ENCODE measurements at regions not wholly inside any gene's neighbourhood (a gene's known extent, or its start where the extent isn't known, plus 50 kb on each side); places are given as distances from the start of the nearest gene placed in this dataset.
"Not testable (repeated sequence)": the region's sequence is repeated elsewhere in the genome, so short reads cannot be mapped to it uniquely, and the experiment has no call there.

GRCh38 chr1:233722212-233722979 is 108.5 kb downstream of the KCNK1 start:
- H3K79me2 ChIP-seq (ENCODE audit: low read length) = no peaks in the 10 kb centered on the region
- H3K9me3 ChIP-seq (ENCODE audit: low read length) = no peaks in the 10 kb centered on the region
- DNase-seq = no peak
- no peak overlapping the region for H2AFZ ChIP-seq (ENCODE audit: low read length)
- H3K9me2 ChIP-seq (replicated peaks; ENCODE audit: insufficient read depth, low read length) = no peaks in the 10 kb centered on the region
- H3K4me2 ChIP-seq (ENCODE audit: low read depth, low read length, poor library complexity, severe bottlenecking) = no peak overlapping the region
- H3K4me1 ChIP-seq (ENCODE audit: low read length) = no peaks in the 10 kb centered on the region
- no peak overlapping the region for H3K9ac ChIP-seq (ENCODE audit: low read length)
- no peaks in the 10 kb centered on the region for H4K20me1 ChIP-seq (ENCODE audit: insufficient read depth, low read depth, low read length)
- no peak overlapping the region for H3K27ac ChIP-seq (ENCODE audit: low read length)
- no peaks in the 10 kb centered on the region for H3K36me3 ChIP-seq (ENCODE audit: insufficient read depth, low read length)
- H3K27me3 ChIP-seq (ENCODE audit: low read length) = no peaks in the 10 kb centered on the region
- H3K4me3 ChIP-seq (ENCODE audit: low read length) = no peak overlapping the region

- Histone ChIP-seq H3K27me3 (ENCODE audit: low read length) (no peaks in the 10 kb centered on the region), H3K4me1 (ENCODE audit: low read length) (no peaks in the 10 kb centered on the region), H3K9me2 (replicated peaks; ENCODE audit: insufficient read depth, low read length) (no peaks in the 10 kb centered on the region), H3K4me2 (ENCODE audit: low read depth, low read length, poor library complexity, severe bottlenecking) (no peak overlapping the region), H3K27ac (ENCODE audit: low read length) (no peak overlapping the region), H4K20me1 (ENCODE audit: insufficient read depth, low read depth, low read length) (no peaks in the 10 kb centered on the region), H3K9ac (ENCODE audit: low read length) (no peak overlapping the region), H3K79me2 (ENCODE audit: low read length) (no peaks in the 10 kb centered on the region), H3K4me3 (ENCODE audit: low read length) (no peak overlapping the region), H2AFZ (ENCODE audit: low read length) (no peak overlapping the region), H3K9me3 (ENCODE audit: low read length) (no peaks in the 10 kb centered on the region), H3K36me3 (ENCODE audit: insufficient read depth, low read length) (no peaks in the 10 kb centered on the region)
- no peak for DNase-seq
Observed at GRCh38 chr1:233723387-233723786, 109.5 kb downstream of the KCNK1 start.

- not testable (repeated sequence) for H3K4me2 ChIP-seq (ENCODE audit: low read depth, low read length, poor library complexity, severe bottlenecking); H3K9me2 ChIP-seq (replicated peaks; ENCODE audit: insufficient read depth, low read length); H3K79me2 ChIP-seq (ENCODE audit: low read length); H3K9ac ChIP-seq (ENCODE audit: low read length); H3K9me3 ChIP-seq (ENCODE audit: low read length); H3K36me3 ChIP-seq (ENCODE audit: insufficient read depth, low read length); H3K27me3 ChIP-seq (ENCODE audit: low read length); DNase-seq; H4K20me1 ChIP-seq (ENCODE audit: insufficient read depth, low read depth, low read length); H2AFZ ChIP-seq (ENCODE audit: low read length); H3K4me1 ChIP-seq (ENCODE audit: low read length); H3K4me3 ChIP-seq (ENCODE audit: low read length); H3K27ac ChIP-seq (ENCODE audit: low read length)
Observed at GRCh38 chr1:233724131-233724631, 110.3 kb downstream of the KCNK1 start.

DNA sequence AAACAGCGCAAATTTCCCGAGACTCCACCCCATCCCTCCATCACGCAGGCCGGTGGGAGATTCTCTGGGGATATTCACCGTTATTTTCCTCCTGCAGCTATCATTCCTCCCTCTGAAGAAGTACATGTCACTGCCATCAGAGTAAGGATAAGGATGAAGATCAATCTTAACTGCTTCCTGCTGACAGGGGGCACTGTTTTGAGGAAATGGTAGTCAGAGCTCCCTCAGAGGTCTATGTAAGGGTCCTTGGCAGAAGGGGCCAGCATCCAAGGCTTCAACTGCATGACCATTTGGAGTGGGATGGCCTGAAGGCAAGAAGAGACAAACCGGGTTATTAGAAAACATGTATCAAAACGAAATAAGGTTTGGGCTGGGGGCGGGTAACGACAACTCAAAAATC is 111.5 kb downstream of the KCNK1 start:
- no peak for DNase-seq
- H4K20me1 ChIP-seq (ENCODE audit: insufficient read depth, low read depth, low read length) = no peaks in the 10 kb centered on the region
- no peaks in the 10 kb centered on the region for H3K79me2 ChIP-seq (ENCODE audit: low read length)
- H3K36me3 ChIP-seq (ENCODE audit: insufficient read depth, low read length) = no peaks in the 10 kb centered on the region
- H3K4me2 ChIP-seq (ENCODE audit: low read depth, low read length, poor library complexity, severe bottlenecking) = no peak overlapping the region
- no peak overlapping the region for H3K9ac ChIP-seq (ENCODE audit: low read length)
- H3K4me1 ChIP-seq (ENCODE audit: low read length) = no peaks in the 10 kb centered on the region
- no peaks in the 10 kb centered on the region for H3K27me3 ChIP-seq (ENCODE audit: low read length)
- no peak overlapping the region for H2AFZ ChIP-seq (ENCODE audit: low read length)
- H3K9me2 ChIP-seq (replicated peaks; ENCODE audit: insufficient read depth, low read length) = no peaks in the 10 kb centered on the region
- H3K4me3 ChIP-seq (ENCODE audit: low read length) = no peak overlapping the region
- no peak overlapping the region for H3K27ac ChIP-seq (ENCODE audit: low read length)
- no peaks in the 10 kb centered on the region for H3K9me3 ChIP-seq (ENCODE audit: low read length)

- no peaks in the 10 kb centered on the region for H3K36me3 ChIP-seq (ENCODE audit: insufficient read depth, low read length)
Observed at GRCh38 chr1:233728721-233729120, 114.8 kb downstream of the KCNK1 start.

DNA sequence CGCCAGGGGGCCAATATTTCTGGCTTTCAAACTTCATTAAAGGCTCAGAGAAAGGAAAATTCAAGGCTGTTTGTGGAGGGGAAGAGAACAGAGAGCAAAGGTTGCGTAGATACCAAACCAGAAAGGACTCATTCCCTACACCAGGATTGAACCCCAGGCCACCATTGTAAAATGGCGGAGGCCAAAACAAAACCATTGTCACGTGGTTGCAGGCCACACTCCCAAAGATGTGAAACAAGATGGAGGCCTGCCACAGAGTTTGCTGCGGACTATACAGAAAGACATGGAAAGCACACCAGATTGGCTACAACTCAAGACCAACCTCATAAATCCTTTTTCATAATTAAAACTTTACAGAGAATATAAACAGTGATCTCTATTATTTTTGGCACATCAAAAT is 116.5 kb downstream of the KCNK1 start:
- no peaks in the 10 kb centered on the region for H4K20me1 ChIP-seq (ENCODE audit: insufficient read depth, low read depth, low read length)
- no peaks in the 10 kb centered on the region for H3K27me3 ChIP-seq (ENCODE audit: low read length)
- H3K36me3 ChIP-seq (ENCODE audit: insufficient read depth, low read length) = no peaks in the 10 kb centered on the region
- H3K4me1 ChIP-seq (ENCODE audit: low read length) = no peaks in the 10 kb centered on the region
- no peaks in the 10 kb centered on the region for H3K9me3 ChIP-seq (ENCODE audit: low read length)
- DNase-seq = no peak
- H3K4me3 ChIP-seq (ENCODE audit: low read length) = no peak overlapping the region
- no peaks in the 10 kb centered on the region for H3K79me2 ChIP-seq (ENCODE audit: low read length)
- H3K9me2 ChIP-seq (replicated peaks; ENCODE audit: insufficient read depth, low read length) = no peaks in the 10 kb centered on the region
- no peak overlapping the region for H3K27ac ChIP-seq (ENCODE audit: low read length)
- no peak overlapping the region for H2AFZ ChIP-seq (ENCODE audit: low read length)
- H3K9ac ChIP-seq (ENCODE audit: low read length) = no peak overlapping the region
- H3K4me2 ChIP-seq (ENCODE audit: low read depth, low read length, poor library complexity, severe bottlenecking) = no peak overlapping the region

More at GRCh38 chr1:233728721-233729120, 114.8 kb downstream of the KCNK1 start:
- no peak overlapping the region for H3K4me3 ChIP-seq (ENCODE audit: low read length)
- no peak overlapping the region for H3K27ac ChIP-seq (ENCODE audit: low read length)
- H3K79me2 ChIP-seq (ENCODE audit: low read length) = no peaks in the 10 kb centered on the region
- no peaks in the 10 kb centered on the region for H3K9me2 ChIP-seq (replicated peaks; ENCODE audit: insufficient read depth, low read length)
- no peaks in the 10 kb centered on the region for H3K4me1 ChIP-seq (ENCODE audit: low read length)
- H3K9ac ChIP-seq (ENCODE audit: low read length) = no peak overlapping the region
- H2AFZ ChIP-seq (ENCODE audit: low read length) = no peak overlapping the region
- H3K27me3 ChIP-seq (ENCODE audit: low read length) = no peaks in the 10 kb centered on the region
- H3K4me2 ChIP-seq (ENCODE audit: low read depth, low read length, poor library complexity, severe bottlenecking) = no peak overlapping the region
- no peaks in the 10 kb centered on the region for H3K9me3 ChIP-seq (ENCODE audit: low read length)
- DNase-seq = no peak
- H4K20me1 ChIP-seq (ENCODE audit: insufficient read depth, low read depth, low read length) = no peaks in the 10 kb centered on the region

DNA sequence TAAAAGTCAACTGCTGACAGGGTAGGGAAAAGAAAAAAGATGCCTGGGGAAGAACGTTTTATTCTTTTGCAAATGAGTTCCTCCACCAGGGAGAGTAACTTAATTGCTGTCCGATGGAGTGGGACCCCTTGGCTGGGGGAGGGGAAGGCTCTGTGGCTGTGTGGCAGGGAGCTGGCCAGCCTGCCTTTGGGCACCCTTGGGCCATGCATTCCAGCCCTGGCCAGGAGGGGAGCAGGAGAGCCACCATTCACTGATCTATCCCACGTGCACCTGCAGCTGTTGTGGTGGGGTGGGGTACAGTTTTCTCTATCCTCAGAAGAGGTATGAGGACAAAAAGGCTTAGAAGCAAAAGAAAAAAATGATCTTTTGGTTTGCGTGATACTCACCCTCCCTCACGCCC is 116.9 kb downstream of the KCNK1 start:
- Histone ChIP-seq H3K36me3 (ENCODE audit: insufficient read depth, low read length) (no peaks in the 10 kb centered on the region), H3K27ac (ENCODE audit: low read length) (no peak overlapping the region), H3K9me3 (ENCODE audit: low read length) (no peaks in the 10 kb centered on the region), H3K4me2 (ENCODE audit: low read depth, low read length, poor library complexity, severe bottlenecking) (no peak overlapping the region), H3K27me3 (ENCODE audit: low read length) (no peaks in the 10 kb centered on the region), H3K9ac (ENCODE audit: low read length) (no peak overlapping the region), H3K79me2 (ENCODE audit: low read length) (no peaks in the 10 kb centered on the region), H3K9me2 (replicated peaks; ENCODE audit: insufficient read depth, low read length) (no peaks in the 10 kb centered on the region), H3K4me3 (ENCODE audit: low read length) (no peak overlapping the region), H3K4me1 (ENCODE audit: low read length) (no peaks in the 10 kb centered on the region), H2AFZ (ENCODE audit: low read length) (no peak overlapping the region), H4K20me1 (ENCODE audit: insufficient read depth, low read depth, low read length) (no peaks in the 10 kb centered on the region)
- DNase-seq = no peak

DNA sequence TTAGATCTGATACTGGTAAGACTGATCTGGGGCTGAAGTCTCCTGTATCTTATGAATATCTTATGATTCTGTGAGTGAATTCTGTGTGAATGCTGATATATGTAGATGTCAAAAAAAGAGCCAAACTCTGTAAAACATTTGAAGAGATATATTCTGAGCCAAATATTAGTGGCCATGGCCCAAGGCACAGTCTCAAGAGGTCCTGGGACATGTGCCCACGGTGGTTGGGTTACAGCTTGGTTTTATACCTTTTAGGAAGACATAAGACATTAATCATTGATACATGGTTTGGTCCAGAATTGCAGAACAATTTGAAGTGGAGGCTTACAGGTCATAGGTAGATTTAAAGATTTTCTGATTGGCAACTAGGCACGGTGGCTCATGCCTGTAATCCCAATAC is 118.3 kb downstream of the KCNK1 start:
- no peaks in the 10 kb centered on the region for H3K79me2 ChIP-seq (ENCODE audit: low read length)
- H3K4me1 ChIP-seq (ENCODE audit: low read length) = no peaks in the 10 kb centered on the region
- H2AFZ ChIP-seq (ENCODE audit: low read length) = no peak overlapping the region
- no peaks in the 10 kb centered on the region for H3K9me2 ChIP-seq (replicated peaks; ENCODE audit: insufficient read depth, low read length)
- no peaks in the 10 kb centered on the region for H4K20me1 ChIP-seq (ENCODE audit: insufficient read depth, low read depth, low read length)
- no peak overlapping the region for H3K4me2 ChIP-seq (ENCODE audit: low read depth, low read length, poor library complexity, severe bottlenecking)
- DNase-seq = no peak
- H3K9me3 ChIP-seq (ENCODE audit: low read length) = no peaks in the 10 kb centered on the region
- H3K9ac ChIP-seq (ENCODE audit: low read length) = no peak overlapping the region
- H3K36me3 ChIP-seq (ENCODE audit: insufficient read depth, low read length) = no peaks in the 10 kb centered on the region
- no peak overlapping the region for H3K27ac ChIP-seq (ENCODE audit: low read length)
- H3K27me3 ChIP-seq (ENCODE audit: low read length) = no peaks in the 10 kb centered on the region
- no peak overlapping the region for H3K4me3 ChIP-seq (ENCODE audit: low read length)
